HG03064 (cell line): ENCODE measurements at regions not wholly inside any gene's neighbourhood (a gene's known extent, or its start where the extent isn't known, plus 50 kb on each side); places are given as distances from the start of the nearest gene placed in this dataset.

ENCODE experiments used
- ATAC-seq: cut with Tn5 transposase; IDR thresholded peaks from one replicate; pipeline ENCODE4 v1.9.1; 2021; ENCODE audit warnings: low read depth; ENCODE audit not compliant: unreplicated experiment

DNA sequence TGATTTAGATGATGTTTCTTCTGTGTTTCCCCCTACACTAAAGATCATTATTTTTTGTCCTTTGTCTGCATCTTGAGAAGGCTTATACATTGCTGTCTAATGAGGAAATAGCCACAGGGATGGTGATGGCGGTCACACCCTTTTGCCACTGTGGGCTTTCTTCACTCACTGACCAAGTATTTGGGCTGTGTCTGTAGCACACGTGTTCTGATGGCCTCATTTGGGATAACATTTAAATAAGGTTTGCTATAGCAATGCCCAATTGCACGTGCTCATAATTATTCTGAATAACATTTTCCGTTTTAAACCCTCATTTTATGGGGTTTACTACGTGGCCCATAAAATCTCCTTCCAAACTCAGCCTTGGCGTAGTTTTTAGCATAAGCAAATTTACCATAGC is 230.3 kb upstream of the PRICKLE1 start:
- ATAC-seq: no peak

DNA sequence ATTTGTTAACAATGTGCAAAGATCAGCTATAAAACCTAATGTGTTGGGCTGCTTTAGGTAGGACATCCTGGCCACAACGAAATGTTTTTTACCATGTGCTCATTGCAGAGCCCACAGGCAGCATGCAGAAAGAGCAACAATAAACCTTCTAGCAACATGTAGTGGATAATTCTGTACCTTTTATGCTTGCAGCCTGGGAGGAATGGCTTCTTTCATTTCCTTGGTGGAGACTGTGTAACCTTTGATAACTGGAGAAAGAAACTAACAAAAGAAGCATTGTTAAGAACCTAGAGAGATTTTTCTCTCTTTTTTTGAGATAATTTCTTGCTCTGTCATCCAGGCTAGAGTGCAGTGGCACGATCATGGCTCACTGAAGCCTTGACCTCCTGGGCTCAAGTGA is 225.5 kb upstream of the PRICKLE1 start:
- ATAC-seq: no peak

DNA sequence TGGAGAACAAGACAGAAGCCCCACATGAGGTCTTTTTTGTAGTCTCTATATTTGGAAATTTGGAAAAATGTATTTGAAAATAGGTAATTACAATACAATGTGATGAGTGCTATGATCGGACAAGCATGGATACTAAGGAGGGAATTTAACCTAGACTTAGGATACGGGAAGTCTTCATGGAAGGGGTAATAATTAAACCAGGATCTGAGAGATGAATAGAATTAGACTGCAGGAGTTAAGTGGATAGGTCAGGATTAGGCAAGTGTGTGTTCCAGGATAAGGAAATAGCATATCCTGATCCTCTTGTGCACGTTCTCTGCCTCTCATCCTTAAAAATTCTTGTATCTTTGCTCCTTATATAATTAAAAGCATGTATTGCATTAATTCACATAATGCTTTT is 223.3 kb upstream of the PRICKLE1 start:
- no peak for ATAC-seq

DNA sequence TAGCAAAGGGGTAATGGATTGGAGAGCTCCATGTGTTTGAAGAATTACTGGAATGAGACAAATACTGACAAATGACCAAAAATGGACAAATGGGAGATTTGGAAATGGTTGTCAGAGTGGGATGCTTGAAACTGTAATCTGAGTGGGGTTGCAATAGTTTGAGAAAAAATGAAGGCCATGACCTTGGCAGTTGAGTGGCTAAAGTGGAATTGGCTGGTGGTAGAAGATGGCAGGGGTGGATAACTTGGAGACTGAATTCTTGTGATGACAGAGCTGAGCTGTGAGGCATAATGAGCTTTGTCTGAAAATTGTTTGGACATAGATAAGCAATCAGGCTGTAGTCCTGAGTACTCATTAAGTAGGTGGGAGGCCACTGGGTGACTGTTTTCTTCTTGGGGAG is 222.5 kb upstream of the PRICKLE1 start:
- ATAC-seq: no peak

DNA sequence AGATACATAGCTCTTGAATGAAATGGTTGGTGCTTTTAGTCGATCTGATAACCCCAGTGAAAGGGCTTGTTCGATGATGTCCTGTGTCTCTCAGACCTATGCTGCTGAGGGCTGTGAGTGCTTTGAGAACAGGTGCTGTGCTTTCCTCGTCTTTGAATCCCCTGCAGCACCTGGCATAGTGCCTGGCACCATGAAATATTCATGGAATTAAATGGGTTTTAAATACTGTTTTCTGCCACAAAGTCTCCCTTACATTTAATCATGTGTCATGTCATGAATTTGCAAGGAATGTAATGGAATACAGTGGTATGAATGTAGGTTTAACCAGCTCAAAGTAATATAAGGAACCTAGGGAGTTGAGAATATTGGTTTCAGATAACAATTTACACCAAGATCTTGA is 220.5 kb upstream of the PRICKLE1 start:
- ATAC-seq: no peak

DNA sequence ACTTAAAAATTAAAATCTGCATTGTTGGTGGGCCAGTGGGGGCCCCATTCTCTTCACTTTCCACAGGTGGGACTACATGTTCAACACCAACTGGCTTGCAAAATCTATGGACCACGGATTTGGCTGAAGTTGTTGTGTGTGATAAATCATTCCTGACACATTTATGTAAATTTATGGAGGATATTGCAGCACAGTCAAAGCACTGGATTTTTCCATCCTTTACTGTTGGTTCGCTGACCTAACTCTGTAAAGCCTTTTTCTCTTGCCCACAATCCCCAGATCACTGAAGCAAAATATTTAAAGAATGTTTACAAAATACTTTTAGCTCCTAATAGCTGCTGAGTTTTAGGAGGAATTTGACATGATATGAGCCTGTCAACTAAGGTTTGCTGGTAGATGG is 219.7 kb upstream of the PRICKLE1 start:
- no peak for ATAC-seq

DNA sequence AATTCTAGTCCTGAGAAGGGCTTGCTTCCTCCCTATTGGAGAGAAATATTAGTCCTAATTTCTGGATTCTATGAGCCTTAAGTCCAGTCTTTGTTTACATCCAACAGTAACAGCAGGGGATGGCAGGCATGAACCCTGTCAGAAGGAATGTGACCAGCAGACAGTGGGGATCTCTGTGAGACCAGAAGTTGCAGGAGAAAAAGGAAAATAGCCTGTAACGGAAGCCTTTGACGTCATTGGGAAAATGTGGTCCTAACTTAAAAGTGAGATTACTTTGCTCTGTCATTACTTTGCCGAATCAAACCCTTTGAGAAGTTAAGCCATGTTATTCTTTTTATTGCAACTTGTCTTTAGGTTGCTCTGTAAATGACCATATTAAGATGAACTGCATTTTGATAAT is 218.2 kb upstream of the PRICKLE1 start:
- no peak for ATAC-seq

DNA sequence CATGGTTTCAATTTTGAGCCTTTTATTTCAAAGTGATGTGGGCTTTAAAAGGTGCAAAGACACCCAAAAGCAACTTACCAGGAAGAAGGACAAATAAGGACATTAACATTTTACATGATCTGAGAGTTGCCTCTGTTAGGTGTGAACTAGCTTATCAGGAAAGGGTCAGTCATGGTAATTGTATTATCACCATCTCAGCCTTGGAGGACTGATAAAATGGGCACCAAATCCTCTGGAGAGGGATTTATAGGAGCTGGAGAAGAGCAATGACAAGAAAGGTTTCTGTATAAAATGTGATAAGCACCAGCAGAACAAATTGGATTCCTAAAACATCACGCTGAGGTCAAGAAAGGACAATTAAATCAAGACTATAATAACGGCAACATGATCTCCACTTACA is 217.7 kb upstream of the PRICKLE1 start:
- no peak for ATAC-seq

DNA sequence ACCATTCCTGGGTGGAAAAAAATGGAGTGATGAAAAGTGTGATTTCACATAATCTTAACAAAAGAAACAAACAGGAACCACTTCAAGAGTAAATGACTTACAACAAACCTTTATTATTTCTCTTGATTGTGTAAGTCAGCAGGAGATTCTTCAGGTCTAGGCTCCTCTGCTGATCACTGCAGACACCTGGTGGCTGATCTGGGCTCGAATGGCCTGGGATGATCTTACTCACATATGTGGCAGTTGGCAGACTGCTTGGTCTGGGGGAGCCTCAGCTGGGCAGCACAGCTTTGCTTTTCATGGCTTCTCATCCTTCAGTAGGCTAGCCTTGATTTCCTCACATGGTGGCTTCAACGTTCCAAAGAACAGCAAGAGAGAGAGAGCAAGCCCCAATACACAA is 215.4 kb upstream of the PRICKLE1 start:
- ATAC-seq: no peak

DNA sequence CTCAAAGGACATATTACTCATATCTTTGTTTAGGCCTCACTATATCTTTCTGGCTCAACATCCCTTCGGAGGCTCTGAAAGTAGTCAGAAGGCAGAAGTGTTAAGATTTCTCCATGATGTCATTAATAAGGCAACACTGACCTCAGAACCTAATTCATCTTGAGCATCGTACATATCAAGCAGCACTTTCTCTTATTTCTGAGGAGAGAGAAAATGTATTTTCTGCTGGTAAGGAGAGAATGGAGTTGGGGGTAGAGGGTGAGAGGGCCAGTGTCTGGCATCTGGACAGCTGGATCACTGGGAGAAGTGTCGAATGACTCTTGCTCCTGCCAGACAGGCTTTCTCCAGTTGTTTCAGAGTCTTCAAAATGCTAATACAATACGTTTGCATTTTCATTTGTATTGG is 213.2 kb upstream of the PRICKLE1 start:
- no peak for ATAC-seq

DNA sequence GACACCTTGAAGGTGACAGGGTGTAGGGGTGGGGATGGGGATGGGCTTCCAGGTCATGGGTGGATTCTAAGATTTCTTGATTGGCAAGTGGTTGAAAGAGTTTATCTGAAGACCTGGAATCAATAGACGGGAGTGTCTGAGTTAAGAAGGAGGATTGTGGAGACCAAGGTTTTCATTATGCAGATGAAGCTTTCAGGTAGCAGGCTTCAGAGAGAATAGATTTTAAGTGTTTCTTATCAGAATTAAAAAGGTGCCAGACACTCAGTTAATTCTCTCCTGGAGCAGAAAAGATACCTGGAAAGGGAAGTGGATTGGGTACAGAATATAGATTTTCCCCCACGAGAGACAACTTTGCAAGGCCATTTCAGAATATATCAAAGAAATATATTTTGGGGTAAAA is 211.7 kb upstream of the PRICKLE1 start:
- ATAC-seq: no peak

DNA sequence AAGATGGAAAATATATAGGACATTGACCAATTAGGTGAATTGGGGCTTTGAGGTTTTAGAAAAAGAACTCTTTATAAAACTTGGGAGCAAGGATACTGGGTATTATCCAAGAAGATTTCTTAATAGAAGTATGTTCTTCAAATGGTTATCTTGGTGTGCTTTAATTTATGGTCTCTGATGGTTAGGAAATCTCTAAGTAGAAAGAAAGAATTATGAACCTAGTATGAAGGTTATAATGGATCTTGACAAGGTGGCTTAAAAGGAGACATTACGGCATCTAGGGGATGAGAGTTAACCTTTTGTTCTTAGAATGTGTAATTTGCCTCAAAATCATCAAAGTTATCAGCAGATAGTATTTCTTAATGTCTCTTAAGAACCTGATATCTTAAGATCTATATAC is 210.4 kb upstream of the PRICKLE1 start:
- ATAC-seq: no peak

DNA sequence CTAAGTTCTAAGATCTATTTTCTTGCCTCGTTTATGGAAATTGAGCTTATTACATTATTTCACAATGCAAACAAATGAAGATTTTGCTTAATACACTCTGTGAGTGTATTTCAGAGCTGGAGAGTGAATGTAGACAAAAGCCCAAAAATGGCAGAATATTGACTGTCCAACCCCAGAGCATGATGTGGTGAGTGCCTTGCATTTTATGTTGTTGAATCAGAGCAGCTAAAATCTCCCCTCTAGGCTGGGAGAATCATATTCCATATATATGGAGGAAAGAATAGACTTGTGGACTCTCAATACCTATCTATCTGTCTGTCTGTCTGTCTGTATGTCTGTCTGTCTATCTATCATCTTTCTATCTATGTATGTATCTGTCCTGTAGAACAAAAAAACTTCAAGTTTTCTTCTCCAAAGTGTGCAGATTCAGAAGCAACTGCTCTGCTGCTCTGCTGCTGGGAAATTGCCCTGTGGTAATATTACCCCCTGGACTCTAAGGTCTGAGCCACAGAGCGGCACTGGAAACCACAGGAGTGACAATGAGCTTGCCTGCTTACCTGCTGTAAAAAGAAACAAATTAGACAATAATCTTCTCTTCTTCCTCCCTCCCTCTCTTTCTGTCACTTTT is 209.4 kb upstream of the PRICKLE1 start:
- ATAC-seq: no peak

DNA sequence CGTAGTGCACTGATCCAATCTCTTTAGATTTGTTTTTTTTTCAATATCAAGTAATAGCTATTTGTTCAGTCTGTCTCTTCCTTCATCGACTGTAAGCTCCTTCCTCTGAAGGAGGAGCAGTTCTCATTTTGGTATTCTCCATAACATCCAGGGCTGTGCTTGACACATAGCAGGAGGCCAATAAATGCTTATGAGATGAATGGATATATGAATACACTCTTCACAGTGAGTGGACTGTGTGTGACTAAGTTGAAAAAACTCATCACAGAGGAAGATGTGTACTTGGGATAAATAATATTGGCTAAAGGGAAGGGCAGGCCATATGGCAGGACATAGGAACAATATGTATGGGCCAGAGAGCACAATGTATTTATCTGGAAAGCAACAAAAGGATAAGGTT is 205.3 kb upstream of the PRICKLE1 start:
- no peak for ATAC-seq

DNA sequence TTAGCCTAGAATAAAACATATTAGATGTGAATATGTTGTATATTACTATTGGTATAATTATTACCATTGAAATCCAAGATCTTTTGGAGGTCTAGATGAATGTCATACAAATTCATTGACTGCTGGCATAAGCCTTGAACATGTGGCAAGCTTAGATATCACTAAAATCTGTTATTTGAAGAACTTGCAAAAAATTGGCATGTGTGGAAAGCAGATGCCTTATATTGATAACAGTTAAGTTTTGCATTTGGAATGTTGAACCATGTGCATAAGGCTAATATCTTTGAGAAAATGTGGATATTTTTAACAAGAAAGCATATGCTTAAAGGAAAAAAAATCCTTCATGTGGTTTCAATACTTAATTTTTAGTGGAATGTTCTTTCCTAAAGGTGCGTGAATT is 203.6 kb upstream of the PRICKLE1 start:
- no peak for ATAC-seq

DNA sequence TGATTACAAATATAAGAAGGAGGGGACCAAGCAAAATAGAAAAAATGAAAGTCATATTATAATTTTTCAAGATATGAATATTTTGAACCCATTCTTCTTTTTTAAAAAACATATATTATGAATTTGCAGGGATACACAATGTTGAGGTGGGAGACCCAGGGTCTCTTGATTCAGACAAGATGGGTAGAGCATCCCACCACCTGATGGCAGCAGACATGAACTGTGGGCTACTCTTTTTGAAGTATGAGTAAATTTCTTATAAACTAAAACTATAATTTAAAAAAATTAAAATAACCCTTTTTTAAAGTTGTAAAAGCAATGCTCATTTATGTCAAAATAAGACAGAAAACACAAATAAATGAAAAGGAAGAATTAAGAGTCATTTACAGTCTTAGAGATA is 202.7 kb upstream of the PRICKLE1 start:
- no peak for ATAC-seq

DNA sequence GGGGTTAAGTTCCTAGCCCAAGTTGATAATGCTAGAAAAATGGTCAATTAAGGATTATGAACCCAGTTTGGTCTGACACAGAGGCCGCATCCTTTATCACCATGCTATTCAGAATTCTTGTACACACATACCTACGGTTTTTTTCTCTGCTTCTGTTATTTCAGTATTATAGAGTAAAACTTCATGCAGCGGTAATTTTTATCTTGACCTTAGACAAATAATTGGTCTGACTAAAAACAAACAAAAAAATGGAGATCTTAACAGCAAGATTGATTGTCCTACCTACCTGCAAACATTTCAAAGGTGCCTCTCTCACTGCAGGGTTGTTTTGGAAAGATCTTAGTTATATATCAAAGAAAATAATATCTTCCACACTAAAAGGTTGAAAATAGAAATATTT is 201.9 kb upstream of the PRICKLE1 start:
- ATAC-seq: no peak

DNA sequence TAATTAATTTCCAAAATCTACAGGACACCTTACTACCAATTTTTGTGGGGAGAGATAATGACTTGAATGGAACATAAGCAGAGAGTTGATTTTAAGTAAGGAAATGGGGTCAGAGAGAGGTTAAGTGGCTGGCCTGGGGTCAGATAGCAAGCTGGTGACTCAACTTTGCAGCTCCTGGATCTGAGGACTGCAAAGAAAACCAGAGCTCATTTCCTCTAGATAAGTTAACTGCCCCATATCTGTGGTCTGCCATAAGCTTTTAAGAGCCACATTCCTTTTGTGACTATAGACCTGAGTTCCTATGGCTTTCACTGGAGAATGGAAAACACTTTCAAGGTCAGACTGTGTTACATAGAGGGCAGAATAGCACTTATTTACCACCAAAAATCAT is 201.2 kb upstream of the PRICKLE1 start:
- no peak for ATAC-seq

DNA sequence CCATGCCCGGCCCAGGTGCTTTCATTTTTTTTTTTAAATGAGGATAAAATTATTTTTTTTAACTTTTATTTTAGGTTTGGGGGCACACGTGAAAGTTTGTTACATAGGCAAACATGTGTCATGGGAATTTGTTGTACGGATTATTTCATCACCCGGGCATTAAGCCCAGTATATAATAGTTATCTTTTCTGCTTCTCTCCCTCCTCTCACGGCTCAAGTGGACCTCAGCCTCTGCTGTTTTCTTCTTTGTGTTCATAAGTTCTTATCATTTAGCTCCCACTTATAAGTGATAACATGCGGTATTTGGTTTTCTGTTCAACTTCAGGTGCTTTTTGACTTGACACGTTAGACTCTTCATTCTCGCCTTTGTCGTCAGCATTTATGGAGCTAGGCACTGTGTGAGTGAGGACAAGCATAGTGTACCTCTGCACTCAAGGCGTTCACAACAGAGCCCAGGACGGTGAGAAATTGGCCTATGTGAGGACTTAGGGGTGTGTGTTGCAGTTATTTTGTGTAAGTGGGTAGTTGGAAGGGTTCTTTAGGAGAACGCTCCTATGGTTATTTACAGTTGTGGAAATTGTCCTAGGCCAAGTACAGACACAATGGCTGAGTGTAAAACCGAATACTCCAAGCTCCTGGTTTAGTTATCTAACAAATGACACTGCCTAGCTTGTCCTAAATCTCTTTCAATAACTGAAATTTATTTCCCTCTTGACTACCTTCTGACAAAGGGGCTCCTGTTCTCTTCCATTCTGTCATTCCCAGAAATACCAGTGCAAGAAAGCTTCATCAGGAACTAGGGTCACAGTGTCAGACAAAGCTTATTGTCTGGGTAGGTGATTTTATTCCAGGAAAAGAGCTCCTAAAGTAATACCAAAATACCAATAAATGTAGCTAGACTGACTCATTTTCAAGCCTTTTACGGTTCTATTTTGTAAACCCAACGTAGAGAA is 200.5 kb upstream of the PRICKLE1 start:
- no peak for ATAC-seq

DNA sequence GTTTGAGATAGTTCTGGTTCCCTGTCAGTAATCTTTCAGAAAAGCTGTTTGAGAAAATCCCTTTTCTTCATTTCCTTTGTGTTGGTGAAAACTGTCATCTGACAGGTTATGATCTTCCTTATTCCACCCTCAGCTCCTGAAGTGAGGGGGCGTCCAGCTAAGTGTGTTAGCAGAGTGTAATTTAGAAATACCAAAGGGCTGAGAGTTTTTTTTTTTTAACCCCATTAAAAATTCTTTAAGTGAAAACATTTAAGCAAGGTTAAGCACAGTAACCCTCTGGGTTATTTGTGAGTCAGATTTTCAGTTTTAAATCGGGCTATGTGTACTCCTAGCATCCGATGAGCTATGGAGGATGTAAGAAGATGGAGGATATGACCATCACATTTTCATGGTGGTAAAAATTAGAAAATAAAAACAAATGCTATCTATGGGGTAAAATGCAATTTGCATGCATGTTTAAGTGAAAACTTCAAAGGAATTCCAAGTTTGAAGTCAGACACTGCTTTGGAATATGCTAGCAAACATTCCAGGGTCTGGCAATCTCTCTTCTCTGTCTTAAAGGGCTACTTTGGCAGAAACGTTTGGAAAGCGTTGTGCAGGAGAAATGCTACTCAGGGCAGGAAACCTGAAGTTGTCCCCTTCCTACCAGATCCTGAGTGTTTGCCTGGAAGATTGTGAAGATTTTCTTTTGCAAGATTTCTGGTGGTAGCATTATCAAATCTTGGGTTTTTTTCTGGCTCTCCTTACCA is 197.0 kb upstream of the PRICKLE1 start:
- no peak for ATAC-seq

DNA sequence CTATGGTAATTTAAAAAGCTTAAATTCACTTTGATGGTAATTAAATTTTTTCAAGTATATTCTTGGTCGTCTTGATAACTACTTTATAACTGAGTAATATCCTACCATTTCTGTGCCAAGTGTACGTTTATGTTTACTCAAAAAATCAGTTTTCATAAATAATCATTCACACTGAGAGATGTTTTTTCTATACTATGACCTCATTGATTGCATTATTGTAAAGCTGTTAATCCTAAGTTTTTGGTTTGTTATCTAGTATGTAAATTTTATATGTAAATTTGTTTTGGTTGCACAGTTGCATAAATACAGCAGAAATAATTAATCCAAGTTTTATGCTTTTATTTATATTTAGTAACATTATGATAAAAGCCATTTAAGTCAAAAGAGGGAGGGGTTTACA is 196.4 kb upstream of the PRICKLE1 start:
- ATAC-seq: no peak

DNA sequence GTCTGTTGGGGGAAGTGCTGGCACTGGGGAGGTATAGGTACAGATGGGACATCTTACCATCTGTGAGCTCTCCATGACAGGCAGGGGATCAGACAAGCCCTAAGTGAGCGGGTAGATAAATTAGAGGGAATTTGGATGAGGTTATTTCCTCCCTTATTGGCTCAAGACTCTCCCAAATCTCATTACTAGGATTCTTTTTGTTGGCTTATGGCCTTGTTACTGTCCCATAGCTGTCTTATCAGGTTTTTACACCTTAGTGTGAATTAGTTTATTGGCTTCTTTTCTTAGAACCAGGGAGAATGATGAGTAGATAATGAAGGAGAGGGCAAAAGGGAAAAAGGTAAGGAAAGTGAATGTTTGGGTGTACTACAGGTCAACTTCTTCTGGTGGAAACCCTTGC is 191.1 kb upstream of the PRICKLE1 start:
- ATAC-seq: no peak
